Nephron progenitor cell (in vitro differentiated cells): ENCODE measurements at regions not wholly inside any gene's neighbourhood (a gene's known extent, or its start where the extent isn't known, plus 50 kb on each side); places are given as distances from the start of the nearest gene placed in this dataset.

Experiments used
- DNase-seq: peaks from one replicate; pipeline ENCODE4 v3.0.0; 2021
- H3K27ac Mint-ChIP-seq: 2 replicates; pipeline ENCODE4 v1.8.0; 2021; ENCODE audit warnings: mild to moderate bottlenecking, moderate library complexity, mixed read lengths
- H3K27me3 Mint-ChIP-seq: 2 replicates; pipeline ENCODE4 v1.8.0; 2021; ENCODE audit warnings: mild to moderate bottlenecking, low read depth, mixed read lengths; ENCODE audit not compliant: poor library complexity
- H3K36me3 Mint-ChIP-seq: 2 replicates; pipeline ENCODE4 v1.8.0; 2021; ENCODE audit warnings: low read depth, mixed read lengths
- H3K4me1 Mint-ChIP-seq: 2 replicates; pipeline ENCODE4 v1.8.0; 2021; ENCODE audit warnings: mixed read lengths
- H3K4me3 Mint-ChIP-seq: 2 replicates; pipeline ENCODE4 v1.8.0; 2021; ENCODE audit warnings: mild to moderate bottlenecking, moderate library complexity, mixed read lengths
- H3K9me3 Mint-ChIP-seq: 2 replicates; pipeline ENCODE4 v1.8.0; 2021; ENCODE audit warnings: mild to moderate bottlenecking, moderate library complexity, mixed read lengths
- TF ChIP-seq, protein P1 (sequence below): fragments of 200-600 bp; sonication (generic); IDR thresholded peaks from 2 replicates; pipeline ENCODE4 v1.5.0; 2021; ENCODE audit warnings: antibody characterized with exemption

DNA sequence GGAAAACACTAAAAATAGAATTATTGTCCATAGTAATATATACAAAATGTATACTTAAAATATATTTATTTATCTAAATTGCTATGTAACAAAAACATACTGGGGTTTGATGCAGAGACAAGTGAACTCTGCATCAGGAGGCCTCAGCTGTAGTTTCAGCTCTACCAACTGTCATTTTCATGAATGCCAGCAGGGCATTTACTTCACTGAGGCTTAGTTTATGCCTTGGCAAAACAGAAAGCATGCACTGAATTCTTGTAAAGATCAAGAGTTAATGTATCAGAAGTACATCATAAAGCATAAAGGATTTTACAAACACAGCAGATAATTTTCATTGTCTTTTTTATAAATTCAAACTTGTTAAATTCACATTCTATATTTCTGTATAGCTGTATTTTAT is 577.0 kb downstream of the C4orf33 start:
- TF ChIP-seq, protein P1, sequence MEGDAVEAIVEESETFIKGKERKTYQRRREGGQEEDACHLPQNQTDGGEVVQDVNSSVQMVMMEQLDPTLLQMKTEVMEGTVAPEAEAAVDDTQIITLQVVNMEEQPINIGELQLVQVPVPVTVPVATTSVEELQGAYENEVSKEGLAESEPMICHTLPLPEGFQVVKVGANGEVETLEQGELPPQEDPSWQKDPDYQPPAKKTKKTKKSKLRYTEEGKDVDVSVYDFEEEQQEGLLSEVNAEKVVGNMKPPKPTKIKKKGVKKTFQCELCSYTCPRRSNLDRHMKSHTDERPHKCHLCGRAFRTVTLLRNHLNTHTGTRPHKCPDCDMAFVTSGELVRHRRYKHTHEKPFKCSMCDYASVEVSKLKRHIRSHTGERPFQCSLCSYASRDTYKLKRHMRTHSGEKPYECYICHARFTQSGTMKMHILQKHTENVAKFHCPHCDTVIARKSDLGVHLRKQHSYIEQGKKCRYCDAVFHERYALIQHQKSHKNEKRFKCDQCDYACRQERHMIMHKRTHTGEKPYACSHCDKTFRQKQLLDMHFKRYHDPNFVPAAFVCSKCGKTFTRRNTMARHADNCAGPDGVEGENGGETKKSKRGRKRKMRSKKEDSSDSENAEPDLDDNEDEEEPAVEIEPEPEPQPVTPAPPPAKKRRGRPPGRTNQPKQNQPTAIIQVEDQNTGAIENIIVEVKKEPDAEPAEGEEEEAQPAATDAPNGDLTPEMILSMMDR, result no peak
- H3K27ac Mint-ChIP-seq, result no peak overlapping the region
- peaks cover 2% of the 10 kb centered on the region for H3K27me3 Mint-ChIP-seq
- peaks cover 5% of the 10 kb centered on the region for H3K36me3 Mint-ChIP-seq
- DNase-seq, result no peak
- peaks cover 7% of the 10 kb centered on the region for H3K4me1 Mint-ChIP-seq
- peaks cover 20% of the 10 kb centered on the region for H3K9me3 Mint-ChIP-seq
- no peak overlapping the region for H3K4me3 Mint-ChIP-seq

DNA sequence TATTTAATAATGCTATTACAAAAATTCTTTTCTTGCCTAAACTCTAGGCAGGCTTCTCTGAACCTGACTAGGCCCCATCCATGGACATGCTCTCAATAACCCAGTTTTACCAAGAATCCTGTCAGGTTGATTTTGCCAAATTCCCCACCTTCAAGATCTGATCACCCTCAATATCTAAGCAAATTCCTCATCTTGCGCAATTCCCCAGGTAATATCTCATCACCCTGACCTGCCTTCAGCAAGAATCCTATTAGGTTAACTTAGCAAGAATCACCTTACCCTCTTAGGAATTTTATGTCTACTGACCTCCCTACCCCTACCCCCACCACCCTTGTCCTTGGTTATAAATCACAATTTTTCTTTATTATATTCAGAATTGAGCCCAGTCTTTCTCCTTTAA is 579.1 kb downstream of the C4orf33 start:
- no peak overlapping the region for H3K27ac Mint-ChIP-seq
- DNase-seq, result no peak
- TF ChIP-seq, protein P1, result no peak
- no peak overlapping the region for H3K4me3 Mint-ChIP-seq
- peaks cover 29% of the 10 kb centered on the region for H3K9me3 Mint-ChIP-seq
- no peaks in the 10 kb centered on the region for H3K4me1 Mint-ChIP-seq
- H3K27me3 Mint-ChIP-seq, result peaks cover 2% of the 10 kb centered on the region
- H3K36me3 Mint-ChIP-seq, result peaks cover 5% of the 10 kb centered on the region

DNA sequence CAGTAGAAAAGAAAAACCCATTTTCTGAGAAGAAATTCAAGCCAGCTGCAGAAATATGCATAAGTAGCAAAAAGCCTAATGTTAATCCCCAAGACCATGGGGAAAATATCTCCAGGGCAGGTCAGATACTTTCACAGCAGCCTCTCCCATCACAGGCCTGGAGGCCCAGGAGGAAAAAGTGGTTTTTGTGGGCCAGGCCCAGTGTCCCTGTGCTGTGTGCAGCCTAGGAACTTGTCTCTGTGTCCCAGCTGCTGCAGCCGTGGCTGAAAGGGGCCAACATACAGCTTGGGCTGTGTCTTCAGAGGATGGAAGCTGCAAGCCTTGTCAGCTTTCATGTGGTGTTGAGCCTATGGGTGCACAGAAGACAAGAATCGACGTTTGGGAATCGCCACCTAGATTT is 581.0 kb downstream of the C4orf33 start:
- TF ChIP-seq, protein P1, result no peak
- peaks cover 5% of the 10 kb centered on the region for H3K36me3 Mint-ChIP-seq
- DNase-seq, result no peak

DNA sequence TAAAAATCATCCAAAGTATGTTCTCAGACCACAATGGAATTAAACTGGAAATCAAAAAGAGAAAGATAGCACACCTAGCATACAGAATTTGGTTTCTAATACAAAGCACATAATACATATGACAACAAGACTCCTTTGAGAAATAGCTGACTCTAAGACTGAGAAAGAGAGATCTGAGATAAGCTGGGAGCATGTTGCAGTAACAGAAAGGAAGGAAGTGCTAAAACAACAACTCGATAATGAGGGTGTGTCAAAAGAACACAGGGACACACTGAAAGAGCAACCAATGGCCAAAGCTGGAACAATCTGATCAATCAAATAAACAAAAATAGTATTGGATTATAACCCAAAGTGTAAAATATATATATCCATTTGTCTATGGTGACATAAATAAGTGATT is 586.6 kb downstream of the C4orf33 start:
- Mint-ChIP-seq H3K27me3 (peaks cover 4% of the 10 kb centered on the region), H3K4me1 (no peaks in the 10 kb centered on the region), H3K36me3 (no peaks in the 10 kb centered on the region), H3K27ac (no peak overlapping the region), H3K4me3 (no peak overlapping the region), H3K9me3 (peaks cover 12% of the 10 kb centered on the region)
- DNase-seq, result no peak
- TF ChIP-seq, protein P1, result no peak

More for the DNA sequence above, 581.0 kb downstream of the C4orf33 start:
- Mint-ChIP-seq H3K9me3 (peaks cover 29% of the 10 kb centered on the region), H3K4me3 (no peak overlapping the region), H3K27ac (no peak overlapping the region), H3K4me1 (no peaks in the 10 kb centered on the region), H3K27me3 (no peaks in the 10 kb centered on the region)

DNA sequence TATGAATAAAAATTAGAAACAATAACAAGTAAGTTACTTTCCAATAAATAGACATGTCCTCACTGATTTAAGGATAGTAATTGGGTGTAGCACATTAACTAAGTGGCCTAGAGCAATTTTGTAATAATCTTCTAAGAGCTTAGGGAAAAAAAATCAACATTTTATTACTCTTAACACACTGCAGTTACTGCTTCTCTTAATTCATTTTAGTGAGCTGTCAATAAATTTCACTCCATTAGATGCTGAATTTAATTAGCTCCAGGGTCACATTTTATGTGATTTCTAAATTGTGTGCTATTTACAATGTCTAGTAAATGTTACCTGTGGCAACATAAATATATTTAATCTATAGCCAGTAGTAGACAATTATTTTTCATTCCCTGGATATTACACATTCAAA is 612.0 kb downstream of the C4orf33 start:
- H3K4me3 Mint-ChIP-seq, result no peak overlapping the region
- no peak overlapping the region for H3K27ac Mint-ChIP-seq
- DNase-seq, result no peak
- TF ChIP-seq, protein P1, result no peak
- no peaks in the 10 kb centered on the region for H3K36me3 Mint-ChIP-seq
- H3K27me3 Mint-ChIP-seq, result no peaks in the 10 kb centered on the region
- no peaks in the 10 kb centered on the region for H3K4me1 Mint-ChIP-seq
- H3K9me3 Mint-ChIP-seq, result peaks cover 5% of the 10 kb centered on the region

DNA sequence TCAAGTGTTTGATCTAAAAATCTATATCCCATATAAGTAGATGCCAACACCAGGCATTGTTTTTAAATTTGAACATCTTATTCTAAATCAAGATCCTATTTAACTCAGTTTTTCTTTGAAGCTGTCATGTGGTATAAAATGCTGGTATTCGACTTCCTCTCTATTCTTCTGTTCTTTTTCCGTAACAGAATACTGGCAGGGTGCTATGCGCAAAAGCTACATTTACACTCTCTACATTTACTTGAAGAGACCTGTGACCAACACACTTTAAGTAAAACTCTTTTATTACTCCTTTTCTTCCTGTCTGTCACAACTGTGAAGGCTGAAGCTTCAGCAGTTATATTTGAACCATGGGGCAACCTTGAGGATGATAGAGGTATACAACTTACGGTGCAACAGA is 612.8 kb downstream of the C4orf33 start:
- DNase-seq, result no peak
- Mint-ChIP-seq H3K27me3 (no peaks in the 10 kb centered on the region), H3K9me3 (peaks cover 5% of the 10 kb centered on the region), H3K27ac (no peak overlapping the region), H3K4me3 (no peak overlapping the region), H3K4me1 (no peaks in the 10 kb centered on the region), H3K36me3 (no peaks in the 10 kb centered on the region)
- TF ChIP-seq, protein P1, result no peak
